ENCODE measurements at regions not wholly inside any gene's neighbourhood (a gene's known extent, or its start where the extent isn't known, plus 50 kb on each side); places are given as distances from the start of the nearest gene placed in this dataset.

- H3K4ac ChIP-seq (replicated peaks; ENCODE audit: insufficient read length, low read depth, low read length): no peak overlapping the region
- H2BK15ac ChIP-seq (ENCODE audit: low read length): no peak overlapping the region
- no peak overlapping the region for H3K9ac ChIP-seq (replicated peaks in 1 of 4; ENCODE audit: extremely low read depth in 1 of 4, low read depth in 3 of 4, low read length in 3 of 4)
- no peaks in the 10 kb centered on the region for H3K23me2 ChIP-seq (ENCODE audit: low read depth, low read length)
- H3K79me1 ChIP-seq (ENCODE audit: low read depth, low read length): no peaks in the 10 kb centered on the region
- no peak for FAIRE-seq
- WGBS, 2 experiments (ENCODE audit: extremely low coverage in 1 of 2, insufficient coverage in 1 of 2, insufficient read length in 1 of 2, insufficient replicate concordance in 2 of 2, low coverage in 1 of 2, low lambda C conversion rate in 2 of 2, missing lambda C conversion rate in 1 of 2): 92% methylated on average over 3 of the region's 3 CpGs; no CpG with 5 or more reads in 1 of the 2 experiments
- H3K4me1 ChIP-seq (replicated peaks in 1 of 4; ENCODE audit: control insufficient read depth in 3 of 4, insufficient read depth in 4 of 4, low read length in 3 of 4): no peaks in the 10 kb centered on the region
- H3K79me2 ChIP-seq (ENCODE audit: control insufficient read depth in 1 of 2, insufficient read depth in 2 of 2, low read length in 2 of 2): no peaks in the 10 kb centered on the region
- DNase-seq (ENCODE audit: low read depth in 1 of 2, low spot score in 2 of 2): no peak
- no peak overlapping the region for H3K4me3 ChIP-seq (ENCODE audit: extremely low read depth in 1 of 4, insufficient read depth in 2 of 4, low read depth in 3 of 4, low read length in 4 of 4)
- no peak overlapping the region for H3K27ac ChIP-seq (ENCODE audit: low read depth, low read length)
- no peaks in the 10 kb centered on the region for H3K9me3 ChIP-seq (ENCODE audit: insufficient read depth in 2 of 2, low read depth in 1 of 2, low read length in 1 of 2)
- no peak overlapping the region for H2BK12ac ChIP-seq (ENCODE audit: low read depth, low read length)
- no peak overlapping the region for H3K18ac ChIP-seq (ENCODE audit: extremely low read depth, low read length)
- no peaks in the 10 kb centered on the region for H3K27me3 ChIP-seq (replicated peaks in 1 of 4; ENCODE audit: control insufficient read depth in 3 of 4, extremely low read depth in 1 of 4, insufficient read depth in 3 of 4, low read length in 3 of 4)
- no peak overlapping the region for H2BK5ac ChIP-seq (ENCODE audit: low read depth, low read length)
- no peak for TF ChIP-seq KDM5A (IDR thresholded peaks at IDR 0.05; ENCODE audit: low read length)
- no peak for TF ChIP-seq RFX5 (IDR thresholded peaks at IDR 0.05; ENCODE audit: borderline replicate concordance, low read depth, low read length)
- no peak for TF ChIP-seq NANOG (IDR thresholded peaks at IDR 0.05; ENCODE audit: insufficient read depth, low read depth, low read length, poor library complexity, severe bottlenecking)
- no peak for TF ChIP-seq PHF8 (conservative IDR thresholded peaks at IDR 0.05; ENCODE audit: low read depth, low read length)
- TF ChIP-seq HDAC6 (IDR thresholded peaks at IDR 0.05; ENCODE audit: low read depth, low read length): no peak
- TF ChIP-seq KDM1A (IDR thresholded peaks at IDR 0.05; ENCODE audit: borderline replicate concordance, low read length): no peak
- no peak for TF ChIP-seq TCF12 (IDR thresholded peaks at IDR 0.05; ENCODE audit: low read depth, low read length)
- no peak for TF ChIP-seq GABPA (IDR thresholded peaks at IDR 0.05; ENCODE audit: borderline replicate concordance, insufficient read depth, low read length)
- TF ChIP-seq CHD2 (IDR thresholded peaks at IDR 0.05; ENCODE audit: low read length): no peak
- TF ChIP-seq MAX (IDR thresholded peaks at IDR 0.05): no peak
- TF ChIP-seq RBBP5 (IDR thresholded peaks at IDR 0.05; ENCODE audit: borderline replicate concordance, low read depth, low read length): no peak
- TF ChIP-seq FOSL1 (IDR thresholded peaks at IDR 0.05; ENCODE audit: insufficient read depth, low read depth, low read length): no peak
- no peak for TF ChIP-seq POLR2A (IDR thresholded peaks at IDR 0.05; ENCODE audit: control extremely low read depth in 1 of 2, low read depth in 2 of 2, low read length in 2 of 2)
- no peak for TF ChIP-seq RXRA (IDR thresholded peaks at IDR 0.05; ENCODE audit: insufficient read depth, low read depth, low read length)
- no peak for TF ChIP-seq CREB1 (IDR thresholded peaks at IDR 0.05)
- no peak for TF ChIP-seq NRF1 (IDR thresholded peaks at IDR 0.05; ENCODE audit: low read depth, low read length)
- no peak overlapping the region for H3K56ac ChIP-seq (replicated peaks; ENCODE audit: insufficient read length, low read depth, low read length)
- H2AK5ac ChIP-seq (ENCODE audit: low read depth, low read length): no peak overlapping the region
- H2AFZ ChIP-seq (ENCODE audit: low read length): no peak overlapping the region
- H3K23ac ChIP-seq (ENCODE audit: insufficient read length): no peak overlapping the region
- H4K8ac ChIP-seq (ENCODE audit: extremely low read depth, insufficient read depth, low read length): no peak overlapping the region
- H3K36me3 ChIP-seq (ENCODE audit: control insufficient read depth in 2 of 4, insufficient read depth in 4 of 4, low read length in 3 of 4): no peaks in the 10 kb centered on the region
- ChIA-PET POLR2A (ENCODE audit: partially characterized antibody) (no interaction called here), CTCF (ENCODE audit: partially characterized antibody) (no interaction called here)
- H2BK20ac ChIP-seq (ENCODE audit: low read length): no peak overlapping the region
- no peak overlapping the region for H4K91ac ChIP-seq (replicated peaks; ENCODE audit: insufficient read length, low read length)
- H4K5ac ChIP-seq (ENCODE audit: insufficient read length, low read depth, low read length): no peak overlapping the region
- no peak overlapping the region for H3K4me2 ChIP-seq (ENCODE audit: insufficient read depth in 1 of 2, low read depth in 2 of 2, low read length in 2 of 2)
- H3K14ac ChIP-seq (ENCODE audit: insufficient read length): no peak overlapping the region
- H2BK120ac ChIP-seq (replicated peaks; ENCODE audit: low read depth, low read length): no peak overlapping the region
- no peaks in the 10 kb centered on the region for H4K20me1 ChIP-seq (replicated peaks in 1 of 2; ENCODE audit: control insufficient read depth in 1 of 2, insufficient read depth in 2 of 2, low read length in 2 of 2)
Measured at GRCh38 chr20:21981179-21981578, 275.7 kb downstream of the PAX1 start.

All from H1 (cell line).